CD4-positive, CD25-positive, alpha-beta regulatory T cell (primary cell): ENCODE measurements at regions not wholly inside any gene's neighbourhood (a gene's known extent, or its start where the extent isn't known, plus 50 kb on each side); places are given as distances from the start of the nearest gene placed in this dataset.

ENCODE experiments used
- ATAC-seq, 2 donors: fragments of 150-1000 bp; cut with Tn5 transposase; one replicate each; pipeline ENCODE4 v1.10.0; 2021; ENCODE audit warnings: low read depth in 2 of 2, moderate number of reproducible peaks in 2 of 2, moderate library complexity in 1 of 2
- DNase-seq, 3 donors: peaks; one replicate each; pipeline versions ENCODE4 v3.0.0 to v3.0.0-alpha.2; 2012 to 2022; ENCODE audit warnings: mixed read lengths in 1 of 3
- H3K27ac ChIP-seq: one replicate; pipeline ENCODE4 v1.7.0; 2013; ENCODE audit warnings: mild to moderate bottlenecking, low read length; ENCODE audit not compliant: insufficient read depth, poor library complexity, severe bottlenecking
- H3K27me3 ChIP-seq: one replicate; pipeline ENCODE4 v1.7.0; 2013; ENCODE audit warnings: low read length; ENCODE audit not compliant: control insufficient read depth, insufficient read depth
- H3K36me3 ChIP-seq: one replicate; pipeline ENCODE4 v1.7.0; 2013; ENCODE audit warnings: mild to moderate bottlenecking, low read length, moderate library complexity; ENCODE audit not compliant: control insufficient read depth, insufficient read depth
- H3K4me1 ChIP-seq: 2 replicates; pipeline ENCODE4 v1.7.0; 2013; ENCODE audit warnings: mild to moderate bottlenecking, low read length; ENCODE audit not compliant: insufficient read depth, control insufficient read depth, poor library complexity, severe bottlenecking
- H3K4me3 ChIP-seq: one replicate; pipeline ENCODE4 v1.7.0; 2013; ENCODE audit warnings: low read depth, mild to moderate bottlenecking, low read length, moderate library complexity
- H3K9me3 ChIP-seq, 2 experiments: 1 replicate in 1 of 2; 2 replicates in 1 of 2; pipeline ENCODE4 v1.7.0; 2013; ENCODE audit warnings: low read length in 2 of 2, mild to moderate bottlenecking in 1 of 2, moderate library complexity in 1 of 2; ENCODE audit not compliant: control insufficient read depth in 2 of 2
- H3K27ac Mint-ChIP-seq, 3 donors: one replicate each; pipeline ENCODE4 v1.8.0; 2020 to 2022; ENCODE audit warnings: mild to moderate bottlenecking in 3 of 3, mixed read lengths in 3 of 3, moderate library complexity in 2 of 3
- H3K27me3 Mint-ChIP-seq: one replicate; pipeline ENCODE4 v1.8.0; 2022; ENCODE audit warnings: mild to moderate bottlenecking, mixed read lengths
- H3K36me3 Mint-ChIP-seq: one replicate; pipeline ENCODE4 v1.8.0; 2020; ENCODE audit warnings: mixed read lengths
- H3K4me1 Mint-ChIP-seq, 4 donors: one replicate each; pipeline ENCODE4 v1.8.0; 2020 to 2022; ENCODE audit warnings: mixed read lengths in 4 of 4, mild to moderate bottlenecking in 1 of 4
- H3K4me3 Mint-ChIP-seq, 4 donors: one replicate each; pipeline ENCODE4 v1.8.0; 2020 to 2022; ENCODE audit warnings: mild to moderate bottlenecking in 4 of 4, mixed read lengths in 4 of 4, moderate library complexity in 3 of 4
- H3K9me3 Mint-ChIP-seq, 7 donors: one replicate each; pipeline ENCODE4 v1.8.0; 2020 to 2022; ENCODE audit warnings: mixed read lengths in 7 of 7, mild to moderate bottlenecking in 3 of 7, moderate library complexity in 2 of 7

GRCh38 chr6:2562721-2563451 is 187.8 kb downstream of the MYLK4 start:
- no peak overlapping the region for H3K27ac ChIP-seq
- H3K4me3 ChIP-seq = no peak overlapping the region
- no peaks in the 10 kb centered on the region for H3K9me3 ChIP-seq
- peaks cover 4% of the 10 kb centered on the region for H3K27me3 ChIP-seq
- Mint-ChIP-seq H3K9me3 (no peaks in the 10 kb centered on the region), H3K4me1 (peaks cover 0 to 8% (median 3%) of the 10 kb centered on the region in 4 donors), H3K27me3 (peaks cover 42% of the 10 kb centered on the region), H3K4me3 (no peak overlapping the region), H3K27ac (no peak overlapping the region), H3K36me3 (no peaks in the 10 kb centered on the region)
- no peaks in the 10 kb centered on the region for H3K4me1 ChIP-seq
- DNase-seq (no peak), ATAC-seq (no peak)
- no peaks in the 10 kb centered on the region for H3K36me3 ChIP-seq

DNA sequence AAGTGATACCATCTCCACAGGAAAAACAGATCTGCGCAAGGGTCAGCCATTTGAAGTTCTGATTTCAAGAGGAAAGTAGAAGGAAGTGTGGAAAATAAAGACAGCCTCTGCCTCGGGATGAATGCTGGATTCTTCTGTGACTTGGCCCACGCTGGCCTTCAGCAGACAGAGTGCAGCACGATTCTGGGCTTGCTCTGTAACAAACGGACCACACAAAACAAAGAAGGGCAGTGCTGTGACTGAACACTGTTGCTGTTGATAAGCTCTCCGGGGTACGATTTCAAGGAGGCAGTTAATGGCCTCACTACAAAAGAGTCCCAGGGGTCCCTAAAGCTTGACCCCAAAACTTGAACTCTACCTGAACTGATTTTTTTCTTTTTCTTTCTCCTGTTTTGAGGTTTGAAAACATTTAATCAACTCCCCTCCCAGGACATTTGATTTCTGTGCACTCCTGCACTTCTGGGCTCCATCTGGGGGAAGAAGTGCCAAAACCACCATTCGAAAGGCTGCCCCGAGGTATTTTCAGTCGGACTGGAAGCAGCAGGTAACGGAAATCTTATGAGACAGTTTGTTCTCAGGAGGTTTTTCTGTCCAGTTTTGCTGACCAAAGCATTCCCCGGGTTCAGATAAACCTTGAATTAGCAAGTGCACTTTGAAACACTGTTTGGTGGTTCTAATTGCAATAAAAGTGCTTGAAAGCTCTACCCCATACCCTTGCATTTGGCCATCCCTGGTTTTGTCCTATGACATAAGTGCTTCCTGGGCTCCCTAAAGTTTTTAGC is 189.6 kb downstream of the MYLK4 start:
- Mint-ChIP-seq H3K36me3 (no peaks in the 10 kb centered on the region), H3K9me3 (no peaks in the 10 kb centered on the region), H3K27ac (no peak overlapping the region), H3K4me1 (peaks cover 0 to 8% (median 3%) of the 10 kb centered on the region in 4 donors), H3K4me3 (no peak overlapping the region), H3K27me3 (peaks cover 33% of the 10 kb centered on the region)
- Histone ChIP-seq H3K9me3 (no peaks in the 10 kb centered on the region), H3K36me3 (no peaks in the 10 kb centered on the region), H3K4me3 (no peak overlapping the region), H3K27me3 (no peaks in the 10 kb centered on the region), H3K27ac (no peak overlapping the region), H3K4me1 (no peaks in the 10 kb centered on the region)
- DNase-seq (no peak), ATAC-seq (no peak)

- Histone ChIP-seq H3K4me3 (no peak overlapping the region), H3K4me1 (no peaks in the 10 kb centered on the region), H3K9me3 (no peaks in the 10 kb centered on the region), H3K27me3 (no peaks in the 10 kb centered on the region), H3K27ac (no peak overlapping the region), H3K36me3 (no peaks in the 10 kb centered on the region)
- no peak for ATAC-seq
- peaks cover 30% of the 10 kb centered on the region for H3K27me3 Mint-ChIP-seq
- no peak for DNase-seq
- peaks cover 0 to 8% (median 3%) of the 10 kb centered on the region in 4 donors for H3K4me1 Mint-ChIP-seq
- H3K27ac Mint-ChIP-seq = no peak overlapping the region
- H3K4me3 Mint-ChIP-seq = no peak overlapping the region
- H3K36me3 Mint-ChIP-seq = no peaks in the 10 kb centered on the region
- H3K9me3 Mint-ChIP-seq = no peaks in the 10 kb centered on the region
These were observed 190.4 kb downstream of the MYLK4 start for GRCh38 chr6:2560140-2560818.

DNA sequence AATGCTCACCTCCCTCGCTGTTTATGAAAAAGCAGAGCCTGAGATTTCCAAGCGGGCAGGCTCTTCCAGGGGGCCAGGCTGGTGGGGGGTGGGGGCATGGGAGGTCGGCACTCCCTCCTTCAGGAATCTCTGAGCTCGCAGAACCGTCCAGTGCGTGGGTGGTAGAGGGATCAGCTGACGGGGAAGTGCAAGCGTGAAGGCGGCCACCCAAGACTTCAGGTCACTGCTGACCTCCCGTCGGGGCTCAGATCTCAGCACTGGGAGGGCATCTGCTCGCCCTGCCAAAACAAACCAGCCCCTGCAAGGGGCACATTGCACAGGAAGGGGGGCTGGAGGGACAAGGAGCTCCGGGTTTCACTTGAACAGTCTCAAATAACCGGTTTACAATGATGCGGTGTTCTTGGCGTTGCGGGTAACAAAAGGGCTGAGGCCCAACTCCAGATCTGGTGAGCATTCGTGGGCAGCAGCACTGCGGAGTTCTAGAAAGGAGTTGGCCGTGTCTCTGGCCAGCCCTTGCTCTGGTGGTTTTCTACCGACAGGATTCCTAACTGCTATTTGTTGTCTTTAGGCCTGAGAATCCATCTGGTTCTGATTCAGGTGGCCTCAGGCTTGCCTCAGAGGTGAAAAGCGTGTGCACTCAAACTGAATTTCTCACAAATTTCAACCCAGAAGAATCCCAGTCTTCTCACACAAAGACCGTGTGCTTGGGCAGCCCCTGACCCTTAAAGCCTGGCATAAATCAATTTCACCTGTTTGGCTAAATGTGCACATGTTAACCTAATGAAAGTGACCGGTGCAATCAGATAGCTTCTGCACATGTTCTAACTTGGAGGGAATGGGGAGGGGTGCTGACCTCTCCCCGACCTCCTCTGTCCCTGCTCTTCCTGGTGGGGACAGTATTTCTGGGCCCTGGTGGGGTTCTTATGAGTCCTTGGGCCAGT is 191.6 kb downstream of the MYLK4 start:
- peaks cover 37% of the 10 kb centered on the region for H3K27me3 Mint-ChIP-seq

GRCh38 chr6:2558098-2558680 is 192.5 kb downstream of the MYLK4 start:
- no peaks in the 10 kb centered on the region for H3K36me3 ChIP-seq
- H3K9me3 ChIP-seq = no peaks in the 10 kb centered on the region
- H3K27ac ChIP-seq = no peak overlapping the region
- no peak overlapping the region for H3K4me3 ChIP-seq
- no peaks in the 10 kb centered on the region for H3K36me3 Mint-ChIP-seq
- DNase-seq = no peak
- peaks cover 46% of the 10 kb centered on the region for H3K27me3 Mint-ChIP-seq
- H3K9me3 Mint-ChIP-seq = no peaks in the 10 kb centered on the region
- H3K27ac Mint-ChIP-seq = no peak overlapping the region
- H3K27me3 ChIP-seq = no peaks in the 10 kb centered on the region
- peaks cover 0 to 1% (median 0%) of the 10 kb centered on the region in 4 donors for H3K4me1 Mint-ChIP-seq
- H3K4me3 Mint-ChIP-seq = no peak overlapping the region
- no peaks in the 10 kb centered on the region for H3K4me1 ChIP-seq
- no peak for ATAC-seq

More for the DNA sequence above, 191.6 kb downstream of the MYLK4 start:
- Mint-ChIP-seq H3K36me3 (no peaks in the 10 kb centered on the region), H3K27ac (no peak overlapping the region), H3K4me3 (no peak overlapping the region), H3K9me3 (no peaks in the 10 kb centered on the region), H3K4me1 (peaks cover 0 to 8% (median 3%) of the 10 kb centered on the region in 4 donors)
- Histone ChIP-seq H3K4me1 (no peaks in the 10 kb centered on the region), H3K4me3 (no peak overlapping the region), H3K27me3 (no peaks in the 10 kb centered on the region), H3K9me3 (no peaks in the 10 kb centered on the region), H3K36me3 (no peaks in the 10 kb centered on the region), H3K27ac (no peak overlapping the region)
- ATAC-seq (no peak), DNase-seq (no peak)

- Histone ChIP-seq H3K4me1 (no peaks in the 10 kb centered on the region), H3K4me3 (no peak overlapping the region), H3K27ac (no peak overlapping the region), H3K27me3 (no peaks in the 10 kb centered on the region), H3K9me3 (no peaks in the 10 kb centered on the region), H3K36me3 (no peaks in the 10 kb centered on the region)
- Mint-ChIP-seq H3K4me3 (no peak overlapping the region), H3K27me3 (peaks cover 51% of the 10 kb centered on the region), H3K36me3 (no peaks in the 10 kb centered on the region), H3K9me3 (no peaks in the 10 kb centered on the region), H3K27ac (no peak overlapping the region), H3K4me1 (no peaks in the 10 kb centered on the region)
- ATAC-seq (no peak), DNase-seq (no peak)
These were observed 193.5 kb downstream of the MYLK4 start for GRCh38 chr6:2557181-2557720.

DNA sequence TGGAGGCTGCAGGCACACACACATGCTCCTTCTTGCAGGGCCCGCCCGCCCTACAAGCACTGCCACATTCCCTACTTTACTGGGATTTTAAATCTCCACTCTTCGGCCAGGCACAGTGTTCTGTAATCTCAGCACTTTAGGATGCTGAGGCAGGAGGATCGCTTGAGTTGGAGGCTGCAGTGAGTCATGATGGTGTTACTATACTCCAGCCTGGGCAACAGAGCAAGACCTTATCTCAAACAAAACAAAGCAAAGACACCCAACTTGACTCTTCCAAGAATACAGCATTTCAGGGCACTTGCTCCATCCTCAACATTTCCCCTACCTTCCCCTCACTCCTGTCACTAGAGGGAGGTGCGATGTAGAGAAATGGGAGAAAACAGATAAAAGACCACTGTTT is 194.0 kb downstream of the MYLK4 start:
- no peaks in the 10 kb centered on the region for H3K4me1 ChIP-seq
- no peaks in the 10 kb centered on the region for H3K4me1 Mint-ChIP-seq
- H3K27me3 Mint-ChIP-seq = peaks cover 47% of the 10 kb centered on the region
- no peak overlapping the region for H3K4me3 Mint-ChIP-seq
- no peak overlapping the region for H3K27ac Mint-ChIP-seq
- no peaks in the 10 kb centered on the region for H3K36me3 Mint-ChIP-seq
- no peak overlapping the region for H3K4me3 ChIP-seq
- H3K27ac ChIP-seq = no peak overlapping the region
- H3K27me3 ChIP-seq = peaks cover under 1% of the 10 kb centered on the region
- no peaks in the 10 kb centered on the region for H3K9me3 ChIP-seq
- no peaks in the 10 kb centered on the region for H3K9me3 Mint-ChIP-seq
- no peaks in the 10 kb centered on the region for H3K36me3 ChIP-seq
- ATAC-seq (no peak), DNase-seq (no peak)
